Thyroid gland (tissue), 4 donors: ENCODE measurements at regions not wholly inside any gene's neighbourhood (a gene's known extent, or its start where the extent isn't known, plus 50 kb on each side); places are given as distances from the start of the nearest gene placed in this dataset.
A peak's percentile ranks its signal among the peaks of the same experiment; 100 is the strongest.
"Not testable (repeated sequence)": the region's sequence is repeated elsewhere in the genome, so short reads cannot be mapped to it uniquely, and the experiment has no call there.

Source experiments
- DNase-seq, 2 donors: peaks; one replicate each; pipeline ENCODE4 v3.0.0-alpha.2; 2019
- H3K27ac ChIP-seq, 3 donors: fragments of 200-600 bp; sonication (generic); 1 replicate in 2 of 3; 2 replicates in 1 of 3; pipeline ENCODE4 v1.5.1; 2016 to 2019; ENCODE audit warnings: mild to moderate bottlenecking in 1 of 3, moderate library complexity in 1 of 3
- H3K27me3 ChIP-seq: fragments of 200-600 bp; sonication (generic); one replicate; pipeline ENCODE4 v1.5.1; 2019
- H3K36me3 ChIP-seq, 2 donors: fragments of 200-600 bp; sonication (generic); one replicate each; pipeline ENCODE4 v1.5.1; 2016 to 2019
- H3K4me1 ChIP-seq, 2 donors: fragments of 200-600 bp; sonication (generic); one replicate each; pipeline ENCODE4 v1.5.1; 2017 to 2019
- H3K4me3 ChIP-seq, 3 donors: fragments of 200-600 bp; sonication (generic); replicated peaks in 1 of 3; 1 replicate in 2 of 3; 2 replicates in 1 of 3; pipeline ENCODE4 v1.5.1; 2016; ENCODE audit warnings: mild to moderate bottlenecking in 1 of 3
- H3K9me3 ChIP-seq: fragments of 200-600 bp; sonication (generic); one replicate; pipeline ENCODE4 v1.5.1; 2017
- POLR2A ChIP-seq, 2 donors: fragments of 450-650 bp; IDR thresholded peaks; one replicate each; pipeline ENCODE4 v1.6.1; 2017; ENCODE audit warnings: antibody characterized with exemption in 2 of 2, mild to moderate bottlenecking in 2 of 2, moderate library complexity in 1 of 2
- WGBS, 2 donors: methylation state at CpG; one replicate each; pipeline ENCODE4 v1.1.5; 2017; 5-methylcytosine and 5-hydroxymethylcytosine counted together
- intact Hi-C: fragments of 100-400 bp; cut with DNase I; formaldehyde crosslinking; loops from one replicate; pipeline ENCODE4 v1.15.1; 2023
- TF ChIP-seq, protein P1 (sequence below), 6 experiments: fragments of 200-600 bp in 3 of 6; fragments of 450-650 bp in 3 of 6; sonication (generic) in 3 of 6; IDR thresholded peaks; one replicate each; pipeline ENCODE4 v1.5.1; 2016 to 2019; ENCODE audit warnings: antibody characterized with exemption in 6 of 6, mild to moderate bottlenecking in 2 of 6, inconsistent platforms in 1 of 6, moderate library complexity in 1 of 6

DNA sequence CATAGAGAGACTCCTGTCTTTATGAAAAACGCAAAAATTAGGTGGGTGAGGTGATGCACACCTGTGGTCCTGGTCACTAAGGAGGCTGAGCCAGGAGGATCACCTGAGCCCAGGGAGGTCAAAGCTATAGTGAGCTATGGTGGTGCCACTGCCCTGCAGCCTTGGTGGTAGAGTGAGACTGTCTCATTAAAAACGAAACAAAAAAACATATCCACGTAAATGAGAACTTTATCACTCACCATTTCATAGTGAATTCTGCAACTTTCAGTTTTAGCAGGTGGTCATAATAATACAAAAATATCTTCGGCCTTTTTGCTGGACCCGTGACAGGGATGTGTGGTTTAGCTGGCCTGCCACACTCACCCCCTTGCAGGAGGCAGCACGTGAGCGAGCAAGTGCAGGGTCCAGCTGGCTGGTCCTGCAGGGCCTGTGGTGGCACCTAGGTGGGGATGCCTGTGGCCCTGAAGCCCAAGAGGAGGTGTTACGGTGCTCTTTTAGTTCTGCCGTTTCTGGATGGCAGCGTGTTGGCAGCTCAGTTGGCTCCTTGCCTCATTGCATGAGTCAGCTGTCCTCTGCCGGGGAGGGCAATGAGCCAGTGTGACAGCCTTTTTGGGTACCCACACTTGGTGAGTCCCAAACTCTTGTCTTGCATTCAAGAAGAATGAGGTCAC is 1330.7 kb upstream of the TMEM132C start:
- Histone ChIP-seq H3K27me3 (no peaks in the 10 kb centered on the region), H3K36me3 (no peaks in the 10 kb centered on the region), H3K4me3 (no peak overlapping the region), H3K27ac (no peak overlapping the region), H3K4me1 (no peaks in the 10 kb centered on the region), H3K9me3 (no peaks in the 10 kb centered on the region)
- intact Hi-C loops: no loop called here
- DNase-seq: peak in 1 of 2 donors; percentile 50
- 70 to 78% methylated on average over 11 of the region's 11 CpGs for WGBS, 2 donors
- no peak for TF ChIP-seq POLR2A (IDR thresholded peaks at IDR 0.05)
- TF ChIP-seq, protein P1, sequence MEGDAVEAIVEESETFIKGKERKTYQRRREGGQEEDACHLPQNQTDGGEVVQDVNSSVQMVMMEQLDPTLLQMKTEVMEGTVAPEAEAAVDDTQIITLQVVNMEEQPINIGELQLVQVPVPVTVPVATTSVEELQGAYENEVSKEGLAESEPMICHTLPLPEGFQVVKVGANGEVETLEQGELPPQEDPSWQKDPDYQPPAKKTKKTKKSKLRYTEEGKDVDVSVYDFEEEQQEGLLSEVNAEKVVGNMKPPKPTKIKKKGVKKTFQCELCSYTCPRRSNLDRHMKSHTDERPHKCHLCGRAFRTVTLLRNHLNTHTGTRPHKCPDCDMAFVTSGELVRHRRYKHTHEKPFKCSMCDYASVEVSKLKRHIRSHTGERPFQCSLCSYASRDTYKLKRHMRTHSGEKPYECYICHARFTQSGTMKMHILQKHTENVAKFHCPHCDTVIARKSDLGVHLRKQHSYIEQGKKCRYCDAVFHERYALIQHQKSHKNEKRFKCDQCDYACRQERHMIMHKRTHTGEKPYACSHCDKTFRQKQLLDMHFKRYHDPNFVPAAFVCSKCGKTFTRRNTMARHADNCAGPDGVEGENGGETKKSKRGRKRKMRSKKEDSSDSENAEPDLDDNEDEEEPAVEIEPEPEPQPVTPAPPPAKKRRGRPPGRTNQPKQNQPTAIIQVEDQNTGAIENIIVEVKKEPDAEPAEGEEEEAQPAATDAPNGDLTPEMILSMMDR (IDR thresholded peaks at IDR 0.05): no peak

DNA sequence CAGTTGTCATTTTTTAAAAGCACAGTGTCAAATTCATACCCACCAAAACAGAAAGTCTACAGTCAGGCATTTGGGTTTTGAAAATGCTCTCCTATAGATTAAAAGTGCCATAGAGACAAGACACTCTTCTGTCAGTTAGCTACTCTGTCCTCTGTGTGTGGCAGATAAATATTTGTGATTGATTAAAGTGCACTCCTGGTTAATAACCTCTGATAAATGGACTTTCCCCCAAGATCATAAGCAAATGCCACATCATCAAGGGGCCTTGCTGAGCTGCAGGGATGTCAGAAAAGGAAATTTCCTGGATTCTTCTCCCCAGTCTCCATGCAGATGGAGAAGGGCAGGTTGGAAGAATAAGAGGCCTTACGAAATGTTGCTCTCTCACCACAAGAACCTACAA is 1329.5 kb upstream of the TMEM132C start:
- Histone ChIP-seq H3K27ac (no peak overlapping the region), H3K27me3 (no peaks in the 10 kb centered on the region), H3K9me3 (no peaks in the 10 kb centered on the region), H3K36me3 (no peaks in the 10 kb centered on the region), H3K4me1 (no peaks in the 10 kb centered on the region), H3K4me3 (no peak overlapping the region)
- intact Hi-C loops: no loop called here
- no peak for TF ChIP-seq POLR2A (IDR thresholded peaks at IDR 0.05)
- TF ChIP-seq, protein P1 (IDR thresholded peaks at IDR 0.05): no peak
- WGBS, 2 donors: 81 to 84% methylated on average over 1 of the region's 1 CpG
- DNase-seq: no peak

DNA sequence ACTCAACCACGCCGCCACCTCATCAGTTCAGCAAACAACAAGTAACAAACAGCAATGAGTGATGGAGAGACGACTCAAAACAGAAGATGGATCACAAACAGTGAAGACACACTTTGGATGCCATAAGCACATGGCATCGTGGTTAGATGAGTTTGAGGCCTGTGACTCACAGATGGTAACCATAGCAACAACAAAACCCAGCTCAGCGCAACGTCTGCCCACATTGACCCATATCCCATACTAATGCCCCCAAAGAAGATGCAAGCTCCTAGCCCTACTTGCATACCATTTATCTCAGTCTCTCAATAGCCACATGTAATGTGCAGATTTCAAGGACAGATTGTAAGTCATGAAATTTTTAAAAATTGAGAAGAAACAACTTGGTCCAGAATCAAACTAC is 1322.3 kb upstream of the TMEM132C start:
- WGBS, 2 donors: 77% methylated on average over 6 of the region's 6 CpGs
- no peak overlapping the region for H3K4me3 ChIP-seq

GRCh38 chr12:126946958-126947357 is 1320.0 kb upstream of the TMEM132C start:
- H3K27me3 ChIP-seq, H3K4me3 ChIP-seq, H3K4me1 ChIP-seq, H3K9me3 ChIP-seq, DNase-seq, H3K27ac ChIP-seq, H3K36me3 ChIP-seq, intact Hi-C loops: not testable (repeated sequence)
- 76 to 79% methylated on average over 7 of the region's 7 CpGs for WGBS, 2 donors

More for the DNA sequence above, 1322.3 kb upstream of the TMEM132C start:
- Histone ChIP-seq H3K27ac (no peak overlapping the region), H3K9me3 (no peaks in the 10 kb centered on the region), H3K4me1 (no peaks in the 10 kb centered on the region), H3K36me3 (no peaks in the 10 kb centered on the region), H3K27me3 (no peaks in the 10 kb centered on the region)
- intact Hi-C loops: no loop called here
- no peak for DNase-seq
- TF ChIP-seq, protein P1 (IDR thresholded peaks at IDR 0.05): no peak
- no peak for TF ChIP-seq POLR2A (IDR thresholded peaks at IDR 0.05)

- Histone ChIP-seq H3K4me3 (no peak overlapping the region), H3K27me3 (no peaks in the 10 kb centered on the region), H3K27ac (no peak overlapping the region), H3K4me1 (no peaks in the 10 kb centered on the region), H3K9me3 (no peaks in the 10 kb centered on the region), H3K36me3 (no peaks in the 10 kb centered on the region)
- 87 to 90% methylated on average over 1 of the region's 1 CpG for WGBS, 2 donors
- no peak for TF ChIP-seq POLR2A (IDR thresholded peaks at IDR 0.05)
- TF ChIP-seq, protein P1 (IDR thresholded peaks at IDR 0.05): no peak
- DNase-seq: no peak
- intact Hi-C loops: no loop called here
These were observed 1317.4 kb upstream of the TMEM132C start for GRCh38 chr12:126949558-126949957.
